Aorta (tissue), 5 donors: ENCODE measurements at regions not wholly inside any gene's neighbourhood (a gene's known extent, or its start where the extent isn't known, plus 50 kb on each side); places are given as distances from the start of the nearest gene placed in this dataset.

Experiments used
- ATAC-seq: fragments of 200-7000 bp; cut with Tn5 transposase; one replicate; pipeline ENCODE4 v1.9.1; 2022; ENCODE audit warnings: moderate library complexity; ENCODE audit not compliant: low FRiP score
- DNase-seq, 2 donors: peaks; one replicate each; pipeline ENCODE4 v3.0.0-alpha.2; 2020
- H3K27ac ChIP-seq, 2 donors: one replicate each; pipeline ENCODE4 v1.5.1; 2013; ENCODE audit warnings: low read length in 2 of 2, mild to moderate bottlenecking in 2 of 2, moderate library complexity in 2 of 2, control low read depth in 1 of 2, inconsistent platforms in 1 of 2, low read depth in 1 of 2
- H3K27me3 ChIP-seq, 2 donors: one replicate each; pipeline ENCODE4 v1.6.1; 2013; ENCODE audit warnings: control low read depth in 1 of 2, low read length in 1 of 2, mild to moderate bottlenecking in 1 of 2, moderate library complexity in 1 of 2; ENCODE audit not compliant: insufficient read depth in 2 of 2, control insufficient read depth in 1 of 2
- H3K36me3 ChIP-seq, 2 donors: one replicate each; pipeline ENCODE4 v1.6.1; 2013; ENCODE audit warnings: control low read depth in 1 of 2, low read length in 1 of 2, mild to moderate bottlenecking in 1 of 2; ENCODE audit not compliant: insufficient read depth in 2 of 2, control insufficient read depth in 1 of 2
- H3K4me1 ChIP-seq, 2 donors: one replicate each; pipeline ENCODE4 v1.6.1; 2013; ENCODE audit warnings: low read length in 2 of 2, control low read depth in 1 of 2, mild to moderate bottlenecking in 1 of 2, moderate library complexity in 1 of 2; ENCODE audit not compliant: insufficient read depth in 2 of 2, control insufficient read depth in 1 of 2
- H3K4me3 ChIP-seq, 2 donors: one replicate each; pipeline ENCODE4 v1.5.1; 2013; ENCODE audit warnings: low read length in 2 of 2, control low read depth in 1 of 2, mild to moderate bottlenecking in 1 of 2
- H3K9me3 ChIP-seq: one replicate; pipeline ENCODE4 v1.6.1; 2013; ENCODE audit warnings: mild to moderate bottlenecking, low read length; ENCODE audit not compliant: control insufficient read depth
- WGBS, 2 donors: extraction: QIAGEN DNeasy Blood & Tissue Kit; methylation state at CpG; one replicate each; pipeline ENCODE4 v1.1.7; 2013; 5-methylcytosine and 5-hydroxymethylcytosine counted together
- intact Hi-C, 2 donors: fragments of 100-400 bp; cut with DNase I; formaldehyde crosslinking; loops; one replicate each; pipeline versions ENCODE4 v1.14.2 to v1.15.0; 2022
- donor health status: healthy with polysubstance abuse.
- donor health status: Bipolar disorder and iron deficiency.
- donor health status: DM: no; HTN: no; CAD: no.
- donor health status: DM: no; HTN: no; CAD: no.
- donor health status: DM: yes; HTN: yes; CAD: no.

DNA sequence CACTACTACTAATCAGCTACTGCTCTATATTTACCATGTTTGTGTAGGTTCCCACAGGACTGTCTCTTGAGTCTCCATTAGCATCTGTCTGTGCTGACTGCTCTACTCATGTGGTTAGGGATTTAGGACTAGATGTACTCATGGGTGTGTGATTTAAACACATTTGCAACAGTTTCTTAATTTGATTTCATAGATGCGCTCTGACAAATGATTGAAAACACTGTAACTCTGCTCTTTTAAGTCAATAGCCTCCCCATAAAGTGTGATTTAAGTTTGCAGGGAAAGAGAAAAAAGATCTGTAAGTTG lies 809.3 kb downstream of the NCAM2 start:
- Histone ChIP-seq H3K27me3 (no peaks in the 10 kb centered on the region), H3K27ac (no peak overlapping the region), H3K36me3 (no peaks in the 10 kb centered on the region), H3K9me3 (no peaks in the 10 kb centered on the region), H3K4me3 (no peak overlapping the region), H3K4me1 (no peaks in the 10 kb centered on the region)
- DNase-seq (no peak), ATAC-seq (no peak)
- 86 to 97% methylated on average over 1 of the region's 1 CpG for WGBS, 2 donors
- intact Hi-C loops: no loop called here

- Histone ChIP-seq H3K4me1 (no peaks in the 10 kb centered on the region), H3K4me3 (no peak overlapping the region), H3K36me3 (no peaks in the 10 kb centered on the region), H3K27ac (no peak overlapping the region), H3K27me3 (no peaks in the 10 kb centered on the region), H3K9me3 (no peaks in the 10 kb centered on the region)
- ATAC-seq (no peak), DNase-seq (no peak)
- intact Hi-C loops: no loop called here
- WGBS, 2 donors: 79 to 87% methylated on average over 2 of the region's 2 CpGs
Observed at GRCh38 chr21:21813289-21813688, 815.1 kb downstream of the NCAM2 start.

- no peak for ATAC-seq
- H3K36me3 ChIP-seq: no peaks in the 10 kb centered on the region
- no peaks in the 10 kb centered on the region for H3K27me3 ChIP-seq
- intact Hi-C loops: no loop called here
- H3K9me3 ChIP-seq: no peaks in the 10 kb centered on the region
- no peak for DNase-seq
- no peaks in the 10 kb centered on the region for H3K4me1 ChIP-seq
- H3K27ac ChIP-seq: no peak overlapping the region
- H3K4me3 ChIP-seq: no peak overlapping the region
Observed at GRCh38 chr21:21813934-21814333, 815.7 kb downstream of the NCAM2 start.

DNA sequence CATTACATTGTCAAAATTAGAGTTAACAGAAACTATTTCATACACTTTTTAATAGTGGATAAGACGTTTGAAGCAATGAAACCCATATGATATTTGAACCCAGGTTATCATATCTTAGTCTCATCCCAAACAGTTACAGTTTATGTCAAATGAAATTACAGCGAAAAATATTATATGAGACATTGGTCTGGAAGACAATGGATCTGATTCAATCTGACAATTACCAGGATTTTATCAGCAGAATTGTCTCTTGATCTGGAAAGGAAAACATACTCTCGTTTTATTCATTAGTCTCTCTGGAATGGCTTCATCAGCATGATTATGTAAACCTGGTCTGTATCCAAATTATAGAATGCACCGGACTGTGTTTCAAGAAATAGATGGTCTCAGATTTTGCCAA lies 818.6 kb downstream of the NCAM2 start:
- ATAC-seq (no peak), DNase-seq (no peak)
- intact Hi-C loops: no loop called here
- 65 to 66% methylated on average over 4 of the region's 4 CpGs for WGBS, 2 donors
- H3K36me3 ChIP-seq: no peaks in the 10 kb centered on the region
- H3K4me3 ChIP-seq: no peak overlapping the region
- H3K9me3 ChIP-seq: no peaks in the 10 kb centered on the region
- H3K4me1 ChIP-seq: no peaks in the 10 kb centered on the region
- no peaks in the 10 kb centered on the region for H3K27me3 ChIP-seq
- H3K27ac ChIP-seq: no peak overlapping the region

GRCh38 chr21:21818898-21819297 lies 820.7 kb downstream of the NCAM2 start:
- Histone ChIP-seq H3K4me1 (no peaks in the 10 kb centered on the region), H3K9me3 (no peaks in the 10 kb centered on the region), H3K27me3 (no peaks in the 10 kb centered on the region), H3K4me3 (no peak overlapping the region), H3K36me3 (no peaks in the 10 kb centered on the region), H3K27ac (no peak overlapping the region)
- ATAC-seq (no peak), DNase-seq (no peak)
- intact Hi-C loops: no loop called here
- 77 to 83% methylated on average over 2 of the region's 2 CpGs for WGBS, 2 donors

DNA sequence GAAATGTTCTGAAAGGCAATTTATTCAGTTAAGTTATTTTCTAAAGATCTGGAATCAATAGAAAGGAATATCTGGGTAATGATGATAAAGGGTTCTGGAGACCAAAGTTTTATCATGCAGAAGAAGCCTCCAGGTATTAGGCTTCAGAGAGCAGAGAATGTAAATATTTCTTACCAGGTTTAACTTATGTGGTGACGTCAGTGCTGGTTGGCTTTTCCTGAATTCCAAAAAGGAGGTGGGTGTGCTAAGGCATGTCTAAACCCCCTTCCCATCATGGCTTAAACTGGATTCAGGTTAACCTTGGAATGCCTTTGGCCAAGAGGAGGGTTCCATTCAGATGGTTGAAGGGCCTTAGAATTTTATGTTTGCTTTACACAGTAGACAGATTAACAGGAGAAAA lies 829.9 kb downstream of the NCAM2 start:
- WGBS, 2 donors: 67% methylated on average over 1 of the region's 1 CpG
- Histone ChIP-seq H3K9me3 (no peaks in the 10 kb centered on the region), H3K4me3 (no peak overlapping the region), H3K4me1 (no peaks in the 10 kb centered on the region), H3K27me3 (no peaks in the 10 kb centered on the region), H3K36me3 (no peaks in the 10 kb centered on the region), H3K27ac (no peak overlapping the region)
- DNase-seq (no peak), ATAC-seq (no peak)
- intact Hi-C loops: no loop called here

DNA sequence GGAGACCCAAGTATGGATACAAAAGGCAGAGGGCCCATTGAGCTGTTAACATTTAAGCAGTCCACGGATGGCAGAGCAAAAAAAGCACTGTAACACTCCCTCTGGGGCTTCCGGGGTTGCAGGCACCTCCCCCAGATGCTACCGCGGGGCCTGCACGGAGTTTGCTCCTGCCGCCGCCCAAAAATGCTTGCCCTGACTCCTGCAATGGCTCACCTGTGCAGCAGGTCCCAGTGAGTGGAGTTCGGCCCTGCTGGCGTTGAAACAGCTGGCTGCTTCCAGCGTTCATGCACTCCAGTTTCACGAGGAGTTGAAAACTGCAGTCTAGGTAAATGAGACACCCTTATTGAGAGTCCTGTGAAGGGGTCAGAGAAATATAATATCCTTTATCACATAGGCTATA lies 832.8 kb downstream of the NCAM2 start:
- ATAC-seq (no peak), DNase-seq (peak in 1 of 2 donors; percentile 34)
- H3K27me3 ChIP-seq: no peaks in the 10 kb centered on the region
- no peaks in the 10 kb centered on the region for H3K9me3 ChIP-seq
- no peaks in the 10 kb centered on the region for H3K36me3 ChIP-seq
- H3K4me3 ChIP-seq: no peak overlapping the region
- intact Hi-C loops: no loop called here
- H3K27ac ChIP-seq: no peak overlapping the region
- H3K4me1 ChIP-seq: no peaks in the 10 kb centered on the region
- WGBS, 2 donors: 86 to 88% methylated on average over 11 of the region's 11 CpGs

- Histone ChIP-seq H3K9me3 (no peaks in the 10 kb centered on the region), H3K27ac (no peak overlapping the region), H3K27me3 (no peaks in the 10 kb centered on the region), H3K4me1 (no peaks in the 10 kb centered on the region), H3K36me3 (no peaks in the 10 kb centered on the region), H3K4me3 (no peak overlapping the region)
- WGBS, 2 donors: 50 to 66% methylated on average over 1 of the region's 1 CpG
- intact Hi-C loops: no loop called here
- DNase-seq (no peak), ATAC-seq (no peak)
Observed at GRCh38 chr21:21845901-21846300, 847.7 kb downstream of the NCAM2 start.

GRCh38 chr21:21851205-21851604 lies 853.0 kb downstream of the NCAM2 start:
- intact Hi-C loops: no loop called here
- Histone ChIP-seq H3K36me3 (no peaks in the 10 kb centered on the region), H3K27me3 (no peaks in the 10 kb centered on the region), H3K4me1 (no peaks in the 10 kb centered on the region), H3K9me3 (no peaks in the 10 kb centered on the region), H3K4me3 (no peak overlapping the region), H3K27ac (no peak overlapping the region)
- no peak for DNase-seq
- ATAC-seq: no peak

DNA sequence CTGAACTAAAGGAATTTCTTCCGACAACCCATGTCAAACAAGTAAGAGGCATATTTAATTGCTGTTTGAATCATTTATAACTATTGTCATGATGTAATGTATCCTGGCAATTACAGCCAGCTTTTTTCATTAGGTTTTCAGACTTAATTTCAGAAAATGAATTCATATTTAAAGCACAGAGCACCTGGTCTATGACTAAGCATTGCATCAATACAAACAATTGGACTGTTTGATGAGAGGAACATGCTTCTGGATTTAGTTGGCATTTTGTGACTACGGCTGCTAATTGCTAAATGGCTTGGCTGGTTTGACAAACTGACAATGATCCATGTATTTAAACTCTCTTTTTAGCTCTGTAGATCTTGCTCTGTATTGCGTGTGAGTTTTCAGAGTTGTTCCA lies 853.4 kb downstream of the NCAM2 start:
- Histone ChIP-seq H3K36me3 (no peaks in the 10 kb centered on the region), H3K4me3 (no peak overlapping the region), H3K9me3 (no peaks in the 10 kb centered on the region), H3K27me3 (no peaks in the 10 kb centered on the region), H3K4me1 (no peaks in the 10 kb centered on the region), H3K27ac (no peak overlapping the region)
- intact Hi-C loops: no loop called here
- ATAC-seq: no peak
- no peak for DNase-seq
- WGBS, 2 donors: 53 to 55% methylated on average over 3 of the region's 3 CpGs
